SH-SY5Y (cell line): ENCODE measurements at regions not wholly inside any gene's neighbourhood (a gene's known extent, or its start where the extent isn't known, plus 50 kb on each side); places are given as distances from the start of the nearest gene placed in this dataset.

Experiments
- GATA2 ChIP-seq: IDR thresholded peaks from 2 replicates; pipeline ENCODE4 v1.6.1; 2011; ENCODE audit warnings: mild to moderate bottlenecking, low read depth, low read length
- GATA3 ChIP-seq: IDR thresholded peaks from 2 replicates; pipeline ENCODE4 v1.6.1; 2011; ENCODE audit warnings: low read depth, mild to moderate bottlenecking, low read length, moderate library complexity

DNA sequence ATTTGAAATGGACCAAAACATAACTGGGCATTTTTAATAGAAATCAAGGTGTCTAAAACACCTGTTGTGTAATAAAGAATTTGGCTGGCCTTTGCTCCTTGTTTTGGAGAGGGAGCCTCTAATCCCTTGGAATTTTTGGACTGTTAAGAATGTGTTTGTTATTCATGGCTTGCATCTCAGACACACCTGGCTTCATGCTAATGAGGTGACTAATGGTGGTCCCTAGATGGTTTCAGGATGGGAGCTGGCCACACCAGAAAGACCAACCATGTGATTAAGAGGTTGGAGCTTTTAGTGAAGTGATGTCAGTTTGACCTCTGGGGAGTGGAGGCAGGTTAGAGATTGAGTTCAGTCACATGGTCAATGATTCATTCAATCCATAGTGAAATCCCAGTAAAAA is 328.4 kb downstream of the DHX35 start:
- TF ChIP-seq GATA3 (no peak), GATA2 (no peak)
